ENCODE measurements at regions not wholly inside any gene's neighbourhood (a gene's known extent, or its start where the extent isn't known, plus 50 kb on each side); places are given as distances from the start of the nearest gene placed in this dataset.

GRCh38 chr12:76611533-76611932, 52.0 kb upstream of the OSBPL8 start:
- POLR2A ChIA-PET: no interaction called here

GRCh38 chr12:76614364-76614763, 54.8 kb upstream of the OSBPL8 start:
- no peaks in the 10 kb centered on the region for H3K9me3 Mint-ChIP-seq
- DNase-seq: no peak
- H3K9me3 ChIP-seq (ENCODE audit: control insufficient read depth in 2 of 3, low read length in 3 of 3): no peaks in the 10 kb centered on the region
- no peak overlapping the region for H3K4me3 ChIP-seq (ENCODE audit: low read length)
- peaks cover 0 to 17% (median 4%) of the 10 kb centered on the region in 5 donors for H3K27me3 Mint-ChIP-seq
- H3K36me3 ChIP-seq (ENCODE audit: control insufficient read depth in 2 of 3, insufficient read depth in 3 of 3, low read length in 3 of 3): no peaks in the 10 kb centered on the region
- no peak overlapping the region for H3K4me3 Mint-ChIP-seq
- no peaks in the 10 kb centered on the region for H3K4me1 Mint-ChIP-seq
- POLR2A ChIA-PET: no interaction called here
- H3K4me1 ChIP-seq (ENCODE audit: control insufficient read depth in 2 of 2, insufficient read depth in 2 of 2, low read length in 2 of 2): no peaks in the 10 kb centered on the region
- H3K27ac ChIP-seq (ENCODE audit: low read depth, low read length): no peak overlapping the region
- intact Hi-C loops (cut with micrococcal nuclease): no loop called here
- ATAC-seq: no peak
- CTCF ChIA-PET: no interaction called here
- H3K27me3 ChIP-seq (ENCODE audit: control insufficient read depth in 2 of 2, insufficient read depth in 2 of 2, low read length in 2 of 2): no peaks in the 10 kb centered on the region
- no peak overlapping the region for H3K27ac Mint-ChIP-seq
- no peaks in the 10 kb centered on the region for H3K36me3 Mint-ChIP-seq

More at GRCh38 chr12:76611533-76611932, 52.0 kb upstream of the OSBPL8 start:
- CTCF ChIA-PET: no interaction called here
- no peaks in the 10 kb centered on the region for H3K36me3 Mint-ChIP-seq
- H3K9me3 Mint-ChIP-seq: no peaks in the 10 kb centered on the region
- H3K4me1 Mint-ChIP-seq: peaks cover 0 to 2% (median 0%) of the 10 kb centered on the region in 7 donors
- Histone ChIP-seq H3K4me3 (ENCODE audit: low read length) (no peak overlapping the region), H3K36me3 (ENCODE audit: control insufficient read depth in 2 of 3, insufficient read depth in 3 of 3, low read length in 3 of 3) (no peaks in the 10 kb centered on the region), H3K27ac (ENCODE audit: low read depth, low read length) (no peak overlapping the region), H3K4me1 (ENCODE audit: control insufficient read depth in 2 of 2, insufficient read depth in 2 of 2, low read length in 2 of 2) (no peaks in the 10 kb centered on the region), H3K27me3 (ENCODE audit: control insufficient read depth in 2 of 2, insufficient read depth in 2 of 2, low read length in 2 of 2) (no peaks in the 10 kb centered on the region), H3K9me3 (ENCODE audit: control insufficient read depth in 2 of 3, low read length in 3 of 3) (no peaks in the 10 kb centered on the region)
- DNase-seq (no peak), ATAC-seq (peak; percentile 68)
- peaks cover 0 to 9% (median 0%) of the 10 kb centered on the region in 5 donors for H3K27me3 Mint-ChIP-seq
- H3K27ac Mint-ChIP-seq: no peak overlapping the region
- H3K4me3 Mint-ChIP-seq: no peak overlapping the region
- intact Hi-C loops (cut with micrococcal nuclease): no loop called here

DNA sequence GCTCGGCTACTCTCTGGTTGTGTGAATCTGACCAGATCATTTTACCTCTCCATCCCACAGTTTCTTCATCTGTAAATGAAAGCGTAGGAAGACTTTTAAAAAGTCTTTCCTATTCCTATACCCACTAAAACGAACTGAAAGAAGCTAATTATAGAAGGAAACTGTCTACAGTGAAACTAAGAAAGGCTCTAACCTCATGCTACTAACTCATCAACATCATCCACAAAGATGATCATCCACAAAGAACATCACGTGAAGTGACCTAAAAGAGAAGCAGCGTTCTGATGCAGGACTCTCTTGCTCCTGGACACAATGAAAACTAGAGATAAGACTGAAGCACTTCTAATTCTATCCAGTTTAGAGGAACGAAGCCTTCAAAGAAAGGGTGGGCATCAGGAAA, 58.5 kb upstream of the OSBPL8 start:
- H3K27ac Mint-ChIP-seq: no peak overlapping the region
- Histone ChIP-seq H3K36me3 (ENCODE audit: control insufficient read depth in 2 of 3, insufficient read depth in 3 of 3, low read length in 3 of 3) (no peaks in the 10 kb centered on the region), H3K4me3 (ENCODE audit: low read length) (no peak overlapping the region), H3K4me1 (ENCODE audit: control insufficient read depth in 2 of 2, insufficient read depth in 2 of 2, low read length in 2 of 2) (no peaks in the 10 kb centered on the region), H3K9me3 (ENCODE audit: control insufficient read depth in 2 of 3, low read length in 3 of 3) (no peaks in the 10 kb centered on the region), H3K27ac (ENCODE audit: low read depth, low read length) (no peak overlapping the region), H3K27me3 (ENCODE audit: control insufficient read depth in 2 of 2, insufficient read depth in 2 of 2, low read length in 2 of 2) (no peaks in the 10 kb centered on the region)
- no peaks in the 10 kb centered on the region for H3K36me3 Mint-ChIP-seq
- ChIA-PET CTCF (interaction anchor here (3.2 kb wide), 1 partner anchor 173 kb away, joined by 24 read pairs; no protein-coding TSS in a partner anchor), POLR2A (interaction anchor here (0.6 kb wide), 1 partner anchor 16 kb away, joined by 4 read pairs; no protein-coding TSS in a partner anchor)
- intact Hi-C loops (cut with micrococcal nuclease): no loop called here
- peaks cover 0 to 6% (median 5%) of the 10 kb centered on the region in 7 donors for H3K4me1 Mint-ChIP-seq
- no peaks in the 10 kb centered on the region for H3K9me3 Mint-ChIP-seq
- no peak for DNase-seq
- no peak overlapping the region for H3K4me3 Mint-ChIP-seq
- H3K27me3 Mint-ChIP-seq: peaks cover 0 to 13% (median 4%) of the 10 kb centered on the region in 5 donors
- ATAC-seq: no peak

- Mint-ChIP-seq H3K27ac (peak overlapping the region in 2 of 9 donors; percentile 1 to 44), H3K27me3 (peaks cover 0 to 12% (median 3%) of the 10 kb centered on the region in 5 donors), H3K36me3 (no peaks in the 10 kb centered on the region), H3K4me1 (peaks cover 0 to 6% (median 5%) of the 10 kb centered on the region in 7 donors), H3K9me3 (no peaks in the 10 kb centered on the region), H3K4me3 (no peak overlapping the region)
- POLR2A ChIA-PET: no interaction called here
- DNase-seq (peak; percentile 29 to 76 (median 58)), ATAC-seq (peak; percentile 95)
- Histone ChIP-seq H3K36me3 (ENCODE audit: control insufficient read depth in 2 of 3, insufficient read depth in 3 of 3, low read length in 3 of 3) (no peaks in the 10 kb centered on the region), H3K27me3 (ENCODE audit: control insufficient read depth in 2 of 2, insufficient read depth in 2 of 2, low read length in 2 of 2) (no peaks in the 10 kb centered on the region), H3K27ac (ENCODE audit: low read depth, low read length) (no peak overlapping the region), H3K4me3 (ENCODE audit: low read length) (no peak overlapping the region), H3K9me3 (ENCODE audit: control insufficient read depth in 2 of 3, low read length in 3 of 3) (no peaks in the 10 kb centered on the region), H3K4me1 (ENCODE audit: control insufficient read depth in 2 of 2, insufficient read depth in 2 of 2, low read length in 2 of 2) (no peaks in the 10 kb centered on the region)
- intact Hi-C loops (cut with micrococcal nuclease): loop anchor here (1.0 to 10.0 kb wide), 4 partner anchors 63 to 390 kb away; no protein-coding TSS in a partner anchor
- CTCF ChIA-PET: interaction anchor here (0.8 to 3.5 kb wide), 8 partner anchors 19 to 399 kb away, joined by 3 to 88 read pairs (median 4); no protein-coding TSS in a partner anchor
These were observed 62.0 kb upstream of the OSBPL8 start for GRCh38 chr12:76621582-76622024.

DNA sequence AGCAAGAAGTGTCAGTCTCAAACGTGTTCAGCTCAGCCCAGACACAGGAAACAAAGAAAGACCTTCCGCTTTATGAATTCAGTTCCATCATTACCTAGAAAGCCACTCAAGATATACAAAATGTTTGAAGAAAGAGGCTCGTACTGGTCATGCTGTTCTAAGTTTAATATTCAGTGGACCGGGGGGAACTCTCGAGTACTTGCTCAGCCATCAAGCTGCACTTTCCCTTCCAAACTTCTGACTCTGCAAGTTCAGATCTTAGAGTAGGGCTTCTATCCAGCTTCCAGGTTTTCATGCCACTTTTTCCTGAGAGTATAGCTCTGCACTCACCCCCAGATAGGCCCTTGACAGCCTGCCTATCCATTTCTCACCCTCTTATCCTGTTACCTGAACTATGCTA, 62.8 kb upstream of the OSBPL8 start:
- DNase-seq (no peak), ATAC-seq (no peak)
- Histone ChIP-seq H3K36me3 (ENCODE audit: control insufficient read depth in 2 of 3, insufficient read depth in 3 of 3, low read length in 3 of 3) (no peaks in the 10 kb centered on the region), H3K4me1 (ENCODE audit: control insufficient read depth in 2 of 2, insufficient read depth in 2 of 2, low read length in 2 of 2) (no peaks in the 10 kb centered on the region), H3K9me3 (ENCODE audit: control insufficient read depth in 2 of 3, low read length in 3 of 3) (no peaks in the 10 kb centered on the region), H3K27ac (ENCODE audit: low read depth, low read length) (no peak overlapping the region), H3K27me3 (ENCODE audit: control insufficient read depth in 2 of 2, insufficient read depth in 2 of 2, low read length in 2 of 2) (no peaks in the 10 kb centered on the region), H3K4me3 (ENCODE audit: low read length) (no peak overlapping the region)
- Mint-ChIP-seq H3K9me3 (no peaks in the 10 kb centered on the region), H3K27me3 (peaks cover 0 to 12% (median 0%) of the 10 kb centered on the region in 5 donors), H3K4me1 (peaks cover 0 to 6% (median 5%) of the 10 kb centered on the region in 7 donors), H3K36me3 (no peaks in the 10 kb centered on the region), H3K4me3 (no peak overlapping the region), H3K27ac (no peak overlapping the region)
- ChIA-PET POLR2A (interaction anchor here (1.3 kb wide), 1 partner anchor 169 kb away, joined by 7 read pairs; no protein-coding TSS in a partner anchor), CTCF (interaction anchor here (0.5 to 3.5 kb wide), 8 partner anchors 122 to 1956 kb away, joined by 3 to 88 read pairs (median 4); no protein-coding TSS in a partner anchor)
- intact Hi-C loops (cut with micrococcal nuclease): loop anchor here in 1 of 2 donors (10.0 kb wide), 1 partner anchor 62 kb away; no protein-coding TSS in a partner anchor

GRCh38 chr12:76622915-76623314, 63.3 kb upstream of the OSBPL8 start:
- intact Hi-C loops (cut with micrococcal nuclease): loop anchor here in 1 of 2 donors (10.0 kb wide), 1 partner anchor 62 kb away; no protein-coding TSS in a partner anchor

More at GRCh38 chr12:76622915-76623314, 63.3 kb upstream of the OSBPL8 start:
- Histone ChIP-seq H3K4me3 (ENCODE audit: low read length) (no peak overlapping the region), H3K36me3 (ENCODE audit: control insufficient read depth in 2 of 3, insufficient read depth in 3 of 3, low read length in 3 of 3) (no peaks in the 10 kb centered on the region), H3K27me3 (ENCODE audit: control insufficient read depth in 2 of 2, insufficient read depth in 2 of 2, low read length in 2 of 2) (no peaks in the 10 kb centered on the region), H3K9me3 (ENCODE audit: control insufficient read depth in 2 of 3, low read length in 3 of 3) (no peaks in the 10 kb centered on the region), H3K27ac (ENCODE audit: low read depth, low read length) (no peak overlapping the region), H3K4me1 (ENCODE audit: control insufficient read depth in 2 of 2, insufficient read depth in 2 of 2, low read length in 2 of 2) (no peaks in the 10 kb centered on the region)
- no peak for DNase-seq
- Mint-ChIP-seq H3K27ac (no peak overlapping the region), H3K27me3 (peaks cover 0 to 12% (median 0%) of the 10 kb centered on the region in 5 donors), H3K36me3 (no peaks in the 10 kb centered on the region), H3K9me3 (no peaks in the 10 kb centered on the region), H3K4me3 (no peak overlapping the region), H3K4me1 (peaks cover 0 to 6% (median 5%) of the 10 kb centered on the region in 7 donors)
- POLR2A ChIA-PET: interaction anchor here (1.3 kb wide), 1 partner anchor 168 kb away, joined by 7 read pairs; no protein-coding TSS in a partner anchor
- no peak for ATAC-seq
- CTCF ChIA-PET: interaction anchor here (0.7 to 3.5 kb wide), 6 partner anchors 138 to 1957 kb away, joined by 3 to 88 read pairs (median 4); no protein-coding TSS in a partner anchor
